ENCODE measurements at regions not wholly inside any gene's neighbourhood (a gene's known extent, or its start where the extent isn't known, plus 50 kb on each side); places are given as distances from the start of the nearest gene placed in this dataset.

- TF ChIP-seq GATA3 (IDR thresholded peaks at IDR 0.05; ENCODE audit: low read depth, low read length) (no peak), GATA2 (IDR thresholded peaks at IDR 0.05; ENCODE audit: low read depth, low read length) (no peak)
These were observed 186.1 kb downstream of the UNC5CL start for GRCh38 chr6:40852779-40853373.

Measured in SH-SY5Y (cell line).